Astrocyte (in vitro differentiated cells and primary cell): ENCODE measurements at regions not wholly inside any gene's neighbourhood (a gene's known extent, or its start where the extent isn't known, plus 50 kb on each side); places are given as distances from the start of the nearest gene placed in this dataset.

Experiments
- CTCF ChIP-seq: IDR thresholded peaks from 2 replicates; pipeline ENCODE4 v1.5.1; 2011; ENCODE audit warnings: low read depth, mild to moderate bottlenecking, inconsistent platforms, low read length, moderate library complexity; ENCODE audit not compliant: insufficient read depth
- EZH2 ChIP-seq: IDR thresholded peaks from 2 replicates; pipeline ENCODE4 v1.6.1; 2012; ENCODE audit warnings: mild to moderate bottlenecking, low read length, inconsistent platforms; ENCODE audit not compliant: insufficient read depth

- no peak for TF ChIP-seq CTCF
- TF ChIP-seq EZH2: no peak
Observed at GRCh38 chr6:67933278-67933677, 701.8 kb upstream of the ADGRB3 start.
